ENCODE measurements at regions not wholly inside any gene's neighbourhood (a gene's known extent, or its start where the extent isn't known, plus 50 kb on each side); places are given as distances from the start of the nearest gene placed in this dataset.

- TF ChIP-seq POLR2A (IDR thresholded peaks at IDR 0.05): no peak
- no peak for TF ChIP-seq CTCF (IDR thresholded peaks at IDR 0.05 in 8 of 11, conservative IDR thresholded peaks at IDR 0.05 in 3 of 11)
- TF ChIP-seq POLR2AphosphoS5 (IDR thresholded peaks at IDR 0.05): no peak
Observed at GRCh38 chr10:6984971-6985370, 404.9 kb upstream of the PRKCQ start.
